Heart left ventricle (tissue), 16 donors: ENCODE measurements at regions not wholly inside any gene's neighbourhood (a gene's known extent, or its start where the extent isn't known, plus 50 kb on each side); places are given as distances from the start of the nearest gene placed in this dataset.

ENCODE experiments used
- ATAC-seq, 4 donors: fragments of 200-7000 bp; cut with Tn5 transposase; one replicate each; pipeline ENCODE4 v1.9.1; 2020 to 2022; ENCODE audit warnings: moderate library complexity in 4 of 4, mild to moderate bottlenecking in 3 of 4, moderate number of reproducible peaks in 1 of 4
- DNase-seq, 5 donors: peaks; one replicate each; pipeline ENCODE4 v3.0.0-alpha.2; 2020
- H3K27ac ChIP-seq, 12 donors: fragments of 200-600 bp; sonication (generic) in 4 of 12; one replicate each; pipeline versions ENCODE4 v1.5.0 to v1.8.0; 2016 to 2022; ENCODE audit warnings: mild to moderate bottlenecking in 2 of 12
- H3K27me3 ChIP-seq, 9 donors: fragments of 200-600 bp; sonication (generic) in 2 of 9; one replicate each; pipeline versions ENCODE4 v1.5.1 to v1.8.0; 2016 to 2022; ENCODE audit warnings: mild to moderate bottlenecking in 3 of 9
- H3K36me3 ChIP-seq, 9 donors: fragments of 200-600 bp; sonication (generic) in 2 of 9; one replicate each; pipeline versions ENCODE4 v1.5.0 to v1.8.0; 2018 to 2022; ENCODE audit warnings: mild to moderate bottlenecking in 2 of 9
- H3K4me1 ChIP-seq, 12 donors: fragments of 200-600 bp; sonication (generic) in 4 of 12; one replicate each; pipeline versions ENCODE4 v1.5.0 to v1.8.0; 2016 to 2022; ENCODE audit warnings: mild to moderate bottlenecking in 3 of 12
- H3K4me3 ChIP-seq, 12 donors: fragments of 200-600 bp; sonication (generic) in 4 of 12; one replicate each; pipeline versions ENCODE4 v1.5.0 to v1.8.0; 2017 to 2022; ENCODE audit warnings: mild to moderate bottlenecking in 9 of 12, moderate library complexity in 4 of 12
- H3K9me3 ChIP-seq, 12 donors: fragments of 200-600 bp; sonication (generic) in 4 of 12; one replicate each; pipeline versions ENCODE4 v1.5.0 to v1.8.0; 2016 to 2022; ENCODE audit warnings: mild to moderate bottlenecking in 1 of 12
- POLR2A ChIP-seq, 2 donors: fragments of 450-650 bp; IDR thresholded peaks; one replicate each; pipeline ENCODE4 v1.6.1; 2017; ENCODE audit warnings: antibody characterized with exemption in 2 of 2, mild to moderate bottlenecking in 2 of 2, moderate library complexity in 2 of 2
- WGBS, 4 donors: extraction: QIAGEN DNeasy Blood & Tissue Kit in 2 of 4; methylation state at CpG; one replicate each; pipeline versions ENCODE4 v1.1.5 to v1.1.7; 2013 to 2018; 5-methylcytosine and 5-hydroxymethylcytosine counted together
- intact Hi-C, 10 donors: fragments of 100-400 bp; cut with DNase I; formaldehyde crosslinking; loops; one replicate each; pipeline versions ENCODE4 v1.11.1 to v1.14.2; 2022
- TF ChIP-seq, protein P1 (sequence below), 12 donors: fragments of 200-600 bp; sonication (generic) in 4 of 12; IDR thresholded peaks; one replicate each; pipeline versions ENCODE4 v1.5.0 to v1.8.0; 2018 to 2022; ENCODE audit warnings: antibody characterized with exemption in 12 of 12, mild to moderate bottlenecking in 5 of 12
- donor health status: ischemic (EF 13 %, LVEDD 7.1; RV severe dilation, severe dysfunction).
- donor health status: healthy with polysubstance abuse.
- donor health status: DM: no; HTN: yes; CAD: no.
- donor health status: DM: no; HTN: no; CAD: no.
- donor health status: ischemic (EF 25% LVEDD 6.9; RV normal size, moderate dysfunction).
- donor health status: ischemic (EF 25% LVEDD 5.7; RV mildly dilated, moderate dysfunction).
- donor health status: healthy.
- donor health status: DM: yes; HTN: yes; CAD: no.
- donor health status: ischemic (EF 35%, LVEDD 5.7; RV mildly dilated, moderate dysfunction).
- donor health status: nonischemic (EF 11% LVEDD 7.7; RV severe dilation, severe dysfunction).
- donor health status: DM: yes; HTN: yes; CAD: no.
- donor health status: PGD.
- donor health status: ischemic (EF 29% LVEDD 5.4; RV normal size, mild dysfunction).
- donor health status: nonischemic (EF 23%, LVEDD 6.1; RV moderate dilation, normal function).

DNA sequence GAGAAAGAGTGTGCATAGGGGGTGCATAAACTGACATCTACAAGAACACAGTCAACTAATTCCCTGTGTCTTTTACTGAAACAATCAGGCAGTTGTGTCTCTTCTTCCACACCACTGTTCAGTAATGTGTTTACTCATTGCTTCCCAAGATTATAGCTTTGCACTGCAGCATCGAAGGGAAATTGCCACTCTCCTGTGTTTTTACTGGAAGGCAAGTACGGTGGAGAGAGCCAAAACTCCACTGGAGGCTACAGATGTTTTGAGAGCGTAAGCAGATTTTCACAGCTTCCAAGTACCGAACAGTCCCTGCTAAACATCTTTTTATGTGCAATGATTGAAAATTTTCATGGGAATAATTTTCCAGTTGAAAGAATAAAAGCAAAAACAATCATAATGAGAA is 510.5 kb upstream of the AKR1E2 start:
- Histone ChIP-seq H3K27ac (peak overlapping the region in 11 of 12 donors; percentile 21 to 82 (median 64)), H3K36me3 (no peaks in the 10 kb centered on the region), H3K4me3 (no peak overlapping the region), H3K9me3 (no peaks in the 10 kb centered on the region), H3K27me3 (no peaks in the 10 kb centered on the region), H3K4me1 (peaks cover 0 to 18% (median 7%) of the 10 kb centered on the region in 12 donors)
- peak; percentile 74 to 87 (median 78) for ATAC-seq
- TF ChIP-seq, protein P1, sequence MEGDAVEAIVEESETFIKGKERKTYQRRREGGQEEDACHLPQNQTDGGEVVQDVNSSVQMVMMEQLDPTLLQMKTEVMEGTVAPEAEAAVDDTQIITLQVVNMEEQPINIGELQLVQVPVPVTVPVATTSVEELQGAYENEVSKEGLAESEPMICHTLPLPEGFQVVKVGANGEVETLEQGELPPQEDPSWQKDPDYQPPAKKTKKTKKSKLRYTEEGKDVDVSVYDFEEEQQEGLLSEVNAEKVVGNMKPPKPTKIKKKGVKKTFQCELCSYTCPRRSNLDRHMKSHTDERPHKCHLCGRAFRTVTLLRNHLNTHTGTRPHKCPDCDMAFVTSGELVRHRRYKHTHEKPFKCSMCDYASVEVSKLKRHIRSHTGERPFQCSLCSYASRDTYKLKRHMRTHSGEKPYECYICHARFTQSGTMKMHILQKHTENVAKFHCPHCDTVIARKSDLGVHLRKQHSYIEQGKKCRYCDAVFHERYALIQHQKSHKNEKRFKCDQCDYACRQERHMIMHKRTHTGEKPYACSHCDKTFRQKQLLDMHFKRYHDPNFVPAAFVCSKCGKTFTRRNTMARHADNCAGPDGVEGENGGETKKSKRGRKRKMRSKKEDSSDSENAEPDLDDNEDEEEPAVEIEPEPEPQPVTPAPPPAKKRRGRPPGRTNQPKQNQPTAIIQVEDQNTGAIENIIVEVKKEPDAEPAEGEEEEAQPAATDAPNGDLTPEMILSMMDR (IDR thresholded peaks at IDR 0.05), result no peak
- TF ChIP-seq POLR2A (IDR thresholded peaks at IDR 0.05), result no peak
- intact Hi-C loops, result no loop called here
- 43 to 59% (median 57%) methylated on average over 4 of the region's 4 CpGs for WGBS, 4 donors
- DNase-seq, result peak in 4 of 5 donors; percentile 35 to 68 (median 44)

DNA sequence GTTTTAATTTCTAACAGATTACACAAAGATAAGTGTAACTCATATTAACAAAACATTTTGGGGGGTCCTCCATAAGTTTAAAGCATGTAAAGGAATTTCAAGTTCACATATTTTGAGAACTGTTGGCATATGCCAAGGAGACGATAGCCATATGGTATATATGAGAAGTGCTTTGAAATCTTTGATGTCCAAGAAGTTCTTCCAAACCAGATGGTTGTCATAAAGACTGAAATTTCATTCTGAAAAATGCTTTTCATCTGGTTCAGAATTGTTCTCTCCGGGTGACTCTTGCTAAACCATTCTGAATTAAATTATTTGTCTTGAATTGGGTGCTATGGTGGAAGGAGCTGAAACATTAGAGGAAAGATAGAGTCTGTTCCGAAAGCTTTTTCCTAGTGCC is 513.0 kb upstream of the AKR1E2 start:
- intact Hi-C loops, result no loop called here
- no peak for ATAC-seq
- no peaks in the 10 kb centered on the region for H3K27me3 ChIP-seq

DNA sequence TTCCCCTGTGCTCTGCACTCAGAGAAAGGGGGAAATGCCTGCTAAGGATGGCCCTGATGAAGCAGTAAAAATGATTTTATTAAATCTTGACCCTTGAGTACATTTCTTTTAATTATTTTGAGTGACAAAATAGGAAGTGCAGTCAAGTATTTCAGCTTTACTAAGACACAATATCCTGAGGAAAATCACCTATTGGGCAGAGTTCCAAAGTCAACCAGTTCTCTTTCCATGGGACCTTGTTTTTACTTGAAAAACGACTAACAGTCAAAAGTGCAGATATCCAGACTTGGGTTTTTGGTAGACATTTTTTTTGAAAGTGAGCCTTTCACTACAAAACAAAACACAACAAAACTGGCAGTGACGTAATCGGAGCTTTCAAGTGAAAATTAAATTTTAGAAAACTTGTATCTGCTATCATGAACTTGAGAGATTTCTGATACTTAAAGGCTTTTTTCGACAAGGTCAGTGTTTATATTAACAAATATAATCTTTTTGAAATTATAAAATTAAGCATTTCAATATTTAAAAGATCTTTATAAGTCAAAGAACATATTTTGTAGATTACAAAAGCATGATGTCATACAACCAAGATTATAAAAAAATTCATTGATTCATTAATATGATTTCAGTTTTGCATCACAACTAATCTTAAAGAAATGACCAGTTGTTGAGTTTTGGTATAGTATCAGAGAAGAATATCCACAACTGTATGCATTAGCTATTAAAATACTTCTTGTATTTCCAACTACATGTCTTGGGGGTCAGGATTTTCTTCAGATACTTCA is 513.8 kb upstream of the AKR1E2 start:
- Histone ChIP-seq H3K36me3 (no peaks in the 10 kb centered on the region), H3K9me3 (no peaks in the 10 kb centered on the region), H3K4me1 (peaks cover 0 to 30% (median 12%) of the 10 kb centered on the region in 12 donors), H3K27ac (no peak overlapping the region), H3K27me3 (no peaks in the 10 kb centered on the region), H3K4me3 (no peak overlapping the region)
- DNase-seq (no peak), ATAC-seq (no peak)
- intact Hi-C loops, result no loop called here
- WGBS, 4 donors, result 73 to 78% (median 76%) methylated on average over 4 of the region's 4 CpGs
- no peak for TF ChIP-seq POLR2A (IDR thresholded peaks at IDR 0.05)

More for the DNA sequence above, 513.0 kb upstream of the AKR1E2 start:
- TF ChIP-seq POLR2A (IDR thresholded peaks at IDR 0.05), result no peak
- TF ChIP-seq, protein P1 (IDR thresholded peaks at IDR 0.05), result no peak
- Histone ChIP-seq H3K36me3 (no peaks in the 10 kb centered on the region), H3K4me1 (peaks cover 0 to 24% (median 9%) of the 10 kb centered on the region in 12 donors), H3K9me3 (no peaks in the 10 kb centered on the region), H3K27ac (no peak overlapping the region), H3K4me3 (no peak overlapping the region)
- DNase-seq, result no peak
- 75 to 95% (median 82%) methylated on average over 3 of the region's 3 CpGs for WGBS, 4 donors

DNA sequence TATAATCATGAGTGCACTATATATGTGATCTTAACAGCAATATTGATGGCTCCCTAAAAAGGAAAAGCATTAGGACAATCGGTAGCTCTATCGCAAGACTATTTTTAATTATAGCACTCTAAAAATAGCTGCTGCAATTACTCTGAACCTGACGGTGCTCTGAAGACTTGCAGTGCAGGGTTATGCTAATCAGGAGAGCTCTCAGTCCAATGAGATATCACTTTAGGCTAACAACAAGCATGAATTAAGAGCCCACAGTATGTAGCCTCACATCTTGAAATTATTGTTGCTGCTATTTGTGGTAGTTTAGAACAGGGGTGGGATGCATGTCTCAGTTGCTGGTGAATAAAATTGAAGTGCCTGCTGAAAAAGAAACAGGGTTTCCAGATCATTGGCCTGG is 515.8 kb upstream of the AKR1E2 start:
- H3K9me3 ChIP-seq, result no peaks in the 10 kb centered on the region
- no peaks in the 10 kb centered on the region for H3K36me3 ChIP-seq
- DNase-seq (no peak), ATAC-seq (peak; percentile 78 to 91 (median 90))
- intact Hi-C loops, result no loop called here
- H3K27ac ChIP-seq, result peak overlapping the region in 11 of 12 donors; percentile 12 to 82 (median 55)
- H3K27me3 ChIP-seq, result no peaks in the 10 kb centered on the region
- H3K4me1 ChIP-seq, result peaks cover 0 to 36% (median 8%) of the 10 kb centered on the region in 12 donors
- WGBS, 4 donors, result 33 to 46% (median 37%) methylated on average over 3 of the region's 3 CpGs
- TF ChIP-seq, protein P1 (IDR thresholded peaks at IDR 0.05), result no peak
- TF ChIP-seq POLR2A (IDR thresholded peaks at IDR 0.05), result no peak
- no peak overlapping the region for H3K4me3 ChIP-seq
